Psoas muscle (tissue), 7 donors: ENCODE measurements at regions not wholly inside any gene's neighbourhood (a gene's known extent, or its start where the extent isn't known, plus 50 kb on each side); places are given as distances from the start of the nearest gene placed in this dataset.

Source experiments
- ATAC-seq, 4 donors: fragments of 200-7000 bp; cut with Tn5 transposase; one replicate each; pipeline ENCODE4 v1.9.1; 2020; ENCODE audit warnings: moderate library complexity in 3 of 4, mild to moderate bottlenecking in 2 of 4
- DNase-seq, 2 donors: peaks; one replicate each; pipeline ENCODE4 v3.0.0-alpha.2; 2020
- H3K27ac ChIP-seq: fragments of 200-600 bp; one replicate; pipeline ENCODE4 v1.8.0; 2022
- H3K27me3 ChIP-seq, 3 donors: fragments of 200-600 bp in 1 of 3; one replicate each; pipeline versions ENCODE4 v1.6.1 to v1.8.0; 2013 to 2022; ENCODE audit warnings: low read length in 2 of 3, mild to moderate bottlenecking in 2 of 3, moderate library complexity in 1 of 3; ENCODE audit not compliant: insufficient read depth in 3 of 3
- H3K36me3 ChIP-seq, 2 donors: fragments of 200-600 bp in 1 of 2; one replicate each; pipeline versions ENCODE4 v1.6.1 to v1.8.0; 2013 to 2022; ENCODE audit warnings: low read depth in 1 of 2, mild to moderate bottlenecking in 1 of 2, moderate library complexity in 1 of 2; ENCODE audit not compliant: insufficient read depth in 1 of 2
- H3K4me1 ChIP-seq: fragments of 200-600 bp; one replicate; pipeline ENCODE4 v1.8.0; 2022
- H3K4me3 ChIP-seq: fragments of 200-600 bp; one replicate; pipeline ENCODE4 v1.8.0; 2022; ENCODE audit warnings: mild to moderate bottlenecking
- H3K9me3 ChIP-seq: fragments of 200-600 bp; one replicate; pipeline ENCODE4 v1.8.0; 2022
- WGBS, 3 donors: extraction: QIAGEN DNeasy Blood & Tissue Kit; methylation state at CpG; one replicate each; pipeline versions ENCODE4 v1.1.6 to v1.1.7; 2013; 5-methylcytosine and 5-hydroxymethylcytosine counted together
- intact Hi-C, 2 donors: fragments of 100-400 bp; cut with DNase I; formaldehyde crosslinking; loops; one replicate each; pipeline versions ENCODE4 v1.11.0 to v1.14.2; 2022
- TF ChIP-seq, protein P1 (sequence below): fragments of 200-600 bp; IDR thresholded peaks from one replicate; pipeline ENCODE4 v1.8.0; 2022; ENCODE audit warnings: antibody characterized with exemption
- donor health status: healthy with polysubstance abuse.
- donor health status: DM: no; HTN: no; CAD: no; lungs with moderate emphysema.
- donor health status: Bipolar disorder and iron deficiency.
- donor health status: healthy.
- donor health status: DM: yes; HTN: yes; CAD: no.
- donor health status: DM: no; HTN: no; CAD: no.
- donor health status: DM: yes; HTN: yes; CAD: no.

DNA sequence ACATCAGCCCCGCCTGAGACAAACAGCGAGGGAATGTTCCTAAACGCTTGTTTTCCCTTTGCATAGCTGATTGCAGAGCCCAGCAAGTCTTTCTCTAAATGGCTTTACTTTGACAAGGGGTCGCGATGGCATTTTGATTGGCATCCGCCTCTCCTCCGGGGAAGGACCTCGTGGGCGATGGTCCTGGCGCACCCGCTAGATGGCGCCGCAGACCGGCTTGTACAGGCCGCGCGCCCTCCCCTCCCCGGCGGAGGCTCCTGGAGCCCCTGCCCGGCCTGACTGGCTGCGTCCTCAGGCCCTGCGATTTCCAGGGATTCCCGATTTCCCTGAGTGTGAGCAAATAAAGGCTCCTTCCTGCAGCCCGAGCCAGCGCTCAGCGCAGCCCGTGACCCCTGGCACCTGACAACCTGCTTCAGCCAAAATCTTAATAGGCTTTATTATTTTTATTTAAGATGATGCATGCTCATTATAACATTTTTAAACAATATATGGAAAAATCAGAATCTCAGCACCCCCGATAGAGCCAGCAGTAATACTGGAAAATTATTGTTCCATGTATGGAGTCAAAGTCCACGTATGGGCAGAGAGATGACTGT is 468.3 kb downstream of the AACS start:
- H3K4me3 ChIP-seq, result no peak overlapping the region
- H3K4me1 ChIP-seq, result no peaks in the 10 kb centered on the region
- no peak overlapping the region for H3K27ac ChIP-seq
- no peaks in the 10 kb centered on the region for H3K9me3 ChIP-seq
- no peak for ATAC-seq
- TF ChIP-seq, protein P1, sequence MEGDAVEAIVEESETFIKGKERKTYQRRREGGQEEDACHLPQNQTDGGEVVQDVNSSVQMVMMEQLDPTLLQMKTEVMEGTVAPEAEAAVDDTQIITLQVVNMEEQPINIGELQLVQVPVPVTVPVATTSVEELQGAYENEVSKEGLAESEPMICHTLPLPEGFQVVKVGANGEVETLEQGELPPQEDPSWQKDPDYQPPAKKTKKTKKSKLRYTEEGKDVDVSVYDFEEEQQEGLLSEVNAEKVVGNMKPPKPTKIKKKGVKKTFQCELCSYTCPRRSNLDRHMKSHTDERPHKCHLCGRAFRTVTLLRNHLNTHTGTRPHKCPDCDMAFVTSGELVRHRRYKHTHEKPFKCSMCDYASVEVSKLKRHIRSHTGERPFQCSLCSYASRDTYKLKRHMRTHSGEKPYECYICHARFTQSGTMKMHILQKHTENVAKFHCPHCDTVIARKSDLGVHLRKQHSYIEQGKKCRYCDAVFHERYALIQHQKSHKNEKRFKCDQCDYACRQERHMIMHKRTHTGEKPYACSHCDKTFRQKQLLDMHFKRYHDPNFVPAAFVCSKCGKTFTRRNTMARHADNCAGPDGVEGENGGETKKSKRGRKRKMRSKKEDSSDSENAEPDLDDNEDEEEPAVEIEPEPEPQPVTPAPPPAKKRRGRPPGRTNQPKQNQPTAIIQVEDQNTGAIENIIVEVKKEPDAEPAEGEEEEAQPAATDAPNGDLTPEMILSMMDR, result peak; percentile 29
- no peaks in the 10 kb centered on the region for H3K36me3 ChIP-seq
- WGBS, 3 donors, result 8 to 9% (median 8%) methylated on average over 29 of the region's 29 CpGs
- intact Hi-C loops, result no loop called here
- H3K27me3 ChIP-seq, result peaks cover 0 to 13% (median 0%) of the 10 kb centered on the region in 3 donors
- DNase-seq, result no peak

DNA sequence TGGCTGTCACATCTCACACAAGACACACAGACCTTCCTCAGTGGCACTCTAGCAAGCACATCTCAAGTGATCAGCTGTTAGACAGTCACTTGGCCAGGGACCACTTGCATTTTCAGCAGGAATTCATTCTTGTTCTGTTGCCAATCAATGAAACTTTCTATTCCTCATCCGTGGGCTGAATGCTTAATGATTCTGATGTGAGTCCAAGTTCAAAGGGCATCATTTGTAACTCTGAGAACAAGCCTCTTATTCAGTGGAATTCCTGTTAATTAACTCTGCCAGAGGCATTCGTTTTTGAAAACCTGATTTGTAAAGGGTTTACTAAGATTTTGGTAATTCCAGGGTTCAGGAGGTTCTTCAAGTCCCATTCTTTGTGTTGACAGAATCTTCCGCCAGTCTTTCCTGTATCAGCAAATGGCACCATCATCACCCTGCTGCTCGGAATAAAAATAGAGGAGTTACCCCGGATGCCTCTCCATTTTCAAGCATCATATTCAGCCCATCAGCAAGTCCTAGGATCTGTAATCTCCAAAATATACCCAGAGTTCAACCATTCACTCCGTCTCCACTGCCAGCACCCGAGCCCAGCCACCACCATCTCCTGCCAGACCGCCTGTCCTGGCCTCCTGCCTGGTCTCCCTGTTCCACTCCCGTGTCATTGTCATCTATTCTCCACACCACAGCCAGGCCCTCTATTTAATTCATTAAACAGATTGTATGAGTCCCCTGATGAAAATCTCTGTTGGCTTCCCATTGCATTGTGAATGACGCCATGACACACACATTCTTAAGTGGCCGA is 473.4 kb downstream of the AACS start:
- TF ChIP-seq, protein P1, result no peak
- Histone ChIP-seq H3K4me3 (no peak overlapping the region), H3K27ac (no peak overlapping the region), H3K4me1 (no peaks in the 10 kb centered on the region), H3K36me3 (no peaks in the 10 kb centered on the region), H3K9me3 (no peaks in the 10 kb centered on the region), H3K27me3 (peaks cover 0 to 8% (median 0%) of the 10 kb centered on the region in 3 donors)
- 40 to 57% (median 41%) methylated on average over 11 of the region's 11 CpGs for WGBS, 3 donors
- ATAC-seq (no peak), DNase-seq (no peak)
- intact Hi-C loops, result no loop called here

DNA sequence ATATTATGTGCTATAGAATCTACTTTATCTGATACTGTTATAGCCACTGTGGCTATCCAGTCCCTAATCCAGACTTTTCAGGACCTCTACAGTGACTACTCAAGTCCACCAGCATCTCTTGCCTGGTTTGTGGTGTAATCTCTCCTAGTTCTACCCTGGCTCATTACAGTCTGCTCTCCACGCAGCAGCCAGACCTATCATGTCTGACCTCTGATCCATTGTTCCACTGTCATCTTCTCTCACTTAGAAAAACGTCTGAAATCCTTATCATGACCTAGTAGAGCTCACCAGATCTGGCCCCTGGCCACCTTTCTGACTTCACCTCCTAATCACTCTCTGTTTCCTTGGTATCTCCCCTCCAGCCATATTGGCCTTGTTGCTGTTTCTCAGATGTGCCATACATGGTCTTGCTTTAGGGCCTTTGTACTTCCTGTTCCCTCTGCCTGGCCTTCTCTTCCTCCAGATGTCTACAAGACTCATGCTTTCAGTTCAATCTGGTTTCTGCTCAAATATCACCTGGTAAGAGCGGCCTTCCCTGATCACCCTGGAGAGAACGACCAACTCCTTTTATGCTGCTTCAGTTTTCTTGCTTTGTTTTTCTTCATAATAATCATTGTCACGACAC is 475.5 kb downstream of the AACS start:
- Histone ChIP-seq H3K4me3 (no peak overlapping the region), H3K27me3 (no peaks in the 10 kb centered on the region), H3K4me1 (no peaks in the 10 kb centered on the region), H3K36me3 (no peaks in the 10 kb centered on the region), H3K9me3 (no peaks in the 10 kb centered on the region), H3K27ac (no peak overlapping the region)
- TF ChIP-seq, protein P1, result no peak
- WGBS, 3 donors, result 70 to 72% (median 71%) methylated on average over 5 of the region's 5 CpGs
- intact Hi-C loops, result no loop called here
- ATAC-seq (no peak), DNase-seq (no peak)

DNA sequence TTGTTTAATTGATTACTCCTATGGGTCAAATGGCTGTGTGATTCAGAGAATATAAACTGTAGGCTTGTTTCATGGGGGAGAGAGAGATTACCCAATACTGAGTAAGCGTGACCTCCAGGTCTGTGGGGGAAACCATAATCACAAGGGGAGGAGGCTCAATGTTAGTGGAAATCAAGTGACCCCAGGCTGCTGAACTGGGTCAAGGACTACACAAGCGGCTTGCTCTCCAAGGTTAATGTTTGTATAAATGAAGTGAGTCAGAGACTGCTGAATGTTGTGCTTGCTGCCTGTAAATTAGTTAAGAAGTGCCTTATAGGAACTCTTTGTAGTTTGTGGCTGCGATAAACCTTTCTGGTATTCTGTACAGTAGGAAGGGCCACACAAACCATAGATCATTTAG is 479.7 kb downstream of the AACS start:
- no peak overlapping the region for H3K27ac ChIP-seq
- no peaks in the 10 kb centered on the region for H3K9me3 ChIP-seq
- no peaks in the 10 kb centered on the region for H3K27me3 ChIP-seq
- intact Hi-C loops, result no loop called here
- no peaks in the 10 kb centered on the region for H3K4me1 ChIP-seq
- TF ChIP-seq, protein P1, result no peak
- H3K4me3 ChIP-seq, result no peak overlapping the region
- WGBS, 3 donors, result 84 to 97% (median 90%) methylated on average over 3 of the region's 3 CpGs
- H3K36me3 ChIP-seq, result no peaks in the 10 kb centered on the region
- no peak for ATAC-seq
- DNase-seq, result no peak
